Bronchial epithelial cell (primary cell): ENCODE measurements at regions not wholly inside any gene's neighbourhood (a gene's known extent, or its start where the extent isn't known, plus 50 kb on each side); places are given as distances from the start of the nearest gene placed in this dataset.
A peak's percentile ranks its signal among the peaks of the same experiment; 100 is the strongest.

Experiments used
- DNase-seq: peaks from one replicate; pipeline ENCODE4 v3.0.0-alpha.2; 2010; ENCODE audit warnings: low read depth
- FAIRE-seq: peaks from 2 replicates; lab custom pipeline; 2011; peaks lifted over from hg19 to GRCh38; lab: Jason Lieb, UNC
- H3K27me3 ChIP-seq: 2 replicates; pipeline ENCODE4 v1.5.1; 2011; ENCODE audit warnings: low read length; ENCODE audit not compliant: control insufficient read depth, insufficient read depth
- H3K36me3 ChIP-seq: 2 replicates; pipeline ENCODE4 v1.5.1; 2011; ENCODE audit warnings: low read length; ENCODE audit not compliant: control insufficient read depth, insufficient read depth
- H3K4me3 ChIP-seq: 2 replicates; pipeline ENCODE4 v1.5.1; 2011; ENCODE audit warnings: mild to moderate bottlenecking, low read depth, low read length, control low read depth
- CTCF ChIP-seq: IDR thresholded peaks from 2 replicates; pipeline ENCODE4 v1.5.1; 2011; ENCODE audit warnings: mild to moderate bottlenecking, moderate library complexity, low read length, control low read depth, inconsistent platforms; ENCODE audit not compliant: insufficient read depth, severe bottlenecking

GRCh38 chr10:9227679-9228365 lies 1173.3 kb downstream of the GATA3 start:
- DNase-seq (peak; percentile 12), FAIRE-seq (no peak)
- H3K27me3 ChIP-seq = no peaks in the 10 kb centered on the region

GRCh38 chr10:9228771-9229170 lies 1174.3 kb downstream of the GATA3 start:
- Histone ChIP-seq H3K36me3 (no peaks in the 10 kb centered on the region), H3K27me3 (no peaks in the 10 kb centered on the region), H3K4me3 (no peak overlapping the region)
- TF ChIP-seq CTCF = no peak
- DNase-seq = peak; percentile 27
- FAIRE-seq = no peak

More at GRCh38 chr10:9227679-9228365, 1173.3 kb downstream of the GATA3 start:
- Histone ChIP-seq H3K36me3 (no peaks in the 10 kb centered on the region), H3K4me3 (no peak overlapping the region)
- TF ChIP-seq CTCF = no peak

GRCh38 chr10:9229702-9230244 lies 1175.3 kb downstream of the GATA3 start:
- Histone ChIP-seq H3K27me3 (no peaks in the 10 kb centered on the region), H3K4me3 (no peak overlapping the region), H3K36me3 (no peaks in the 10 kb centered on the region)
- FAIRE-seq (no peak), DNase-seq (no peak)
- no peak for TF ChIP-seq CTCF

GRCh38 chr10:9230625-9231024 lies 1176.1 kb downstream of the GATA3 start:
- DNase-seq = no peak
- TF ChIP-seq CTCF = no peak
- FAIRE-seq = no peak
- H3K36me3 ChIP-seq = no peaks in the 10 kb centered on the region
- H3K27me3 ChIP-seq = no peaks in the 10 kb centered on the region
- no peak overlapping the region for H3K4me3 ChIP-seq

GRCh38 chr10:9234191-9234590 lies 1179.7 kb downstream of the GATA3 start:
- Histone ChIP-seq H3K27me3 (no peaks in the 10 kb centered on the region), H3K4me3 (no peak overlapping the region), H3K36me3 (no peaks in the 10 kb centered on the region)
- TF ChIP-seq CTCF = no peak
- FAIRE-seq (no peak), DNase-seq (no peak)
